ENCODE measurements at regions not wholly inside any gene's neighbourhood (a gene's known extent, or its start where the extent isn't known, plus 50 kb on each side); places are given as distances from the start of the nearest gene placed in this dataset.
"Not testable (repeated sequence)": the region's sequence is repeated elsewhere in the genome, so short reads cannot be mapped to it uniquely, and the experiment has no call there.

DNA sequence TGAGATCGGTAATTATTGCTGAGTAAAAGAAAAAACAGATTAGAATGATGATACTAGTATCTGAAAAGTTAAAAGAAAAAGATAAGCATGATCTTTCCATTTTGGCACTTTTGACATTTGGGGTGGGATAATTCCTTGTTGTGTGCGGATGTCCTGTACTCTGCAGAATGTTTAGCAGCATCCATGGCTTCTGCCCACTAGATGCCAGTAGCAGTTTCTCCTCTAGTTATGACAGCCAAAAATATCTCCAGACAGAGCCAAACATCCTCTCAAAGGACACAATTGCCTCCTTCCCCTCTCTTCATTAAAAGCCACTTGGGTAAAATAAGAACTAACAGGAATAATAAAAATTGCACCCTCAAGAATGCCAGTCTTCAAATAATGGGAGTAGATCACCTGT is 468.8 kb upstream of the GRM7 start:
- Mint-ChIP-seq H3K27me3 (ENCODE audit: low read depth, poor library complexity) (no peaks in the 10 kb centered on the region), H3K4me1 (peaks cover 5% of the 10 kb centered on the region), H3K36me3 (ENCODE audit: low read depth) (no peaks in the 10 kb centered on the region), H3K9me3 (no peaks in the 10 kb centered on the region), H3K4me3 (no peak overlapping the region), H3K27ac (no peak overlapping the region)
- no peak for DNase-seq
- TF ChIP-seq, protein P1, sequence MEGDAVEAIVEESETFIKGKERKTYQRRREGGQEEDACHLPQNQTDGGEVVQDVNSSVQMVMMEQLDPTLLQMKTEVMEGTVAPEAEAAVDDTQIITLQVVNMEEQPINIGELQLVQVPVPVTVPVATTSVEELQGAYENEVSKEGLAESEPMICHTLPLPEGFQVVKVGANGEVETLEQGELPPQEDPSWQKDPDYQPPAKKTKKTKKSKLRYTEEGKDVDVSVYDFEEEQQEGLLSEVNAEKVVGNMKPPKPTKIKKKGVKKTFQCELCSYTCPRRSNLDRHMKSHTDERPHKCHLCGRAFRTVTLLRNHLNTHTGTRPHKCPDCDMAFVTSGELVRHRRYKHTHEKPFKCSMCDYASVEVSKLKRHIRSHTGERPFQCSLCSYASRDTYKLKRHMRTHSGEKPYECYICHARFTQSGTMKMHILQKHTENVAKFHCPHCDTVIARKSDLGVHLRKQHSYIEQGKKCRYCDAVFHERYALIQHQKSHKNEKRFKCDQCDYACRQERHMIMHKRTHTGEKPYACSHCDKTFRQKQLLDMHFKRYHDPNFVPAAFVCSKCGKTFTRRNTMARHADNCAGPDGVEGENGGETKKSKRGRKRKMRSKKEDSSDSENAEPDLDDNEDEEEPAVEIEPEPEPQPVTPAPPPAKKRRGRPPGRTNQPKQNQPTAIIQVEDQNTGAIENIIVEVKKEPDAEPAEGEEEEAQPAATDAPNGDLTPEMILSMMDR (IDR thresholded peaks at IDR 0.05): no peak

DNA sequence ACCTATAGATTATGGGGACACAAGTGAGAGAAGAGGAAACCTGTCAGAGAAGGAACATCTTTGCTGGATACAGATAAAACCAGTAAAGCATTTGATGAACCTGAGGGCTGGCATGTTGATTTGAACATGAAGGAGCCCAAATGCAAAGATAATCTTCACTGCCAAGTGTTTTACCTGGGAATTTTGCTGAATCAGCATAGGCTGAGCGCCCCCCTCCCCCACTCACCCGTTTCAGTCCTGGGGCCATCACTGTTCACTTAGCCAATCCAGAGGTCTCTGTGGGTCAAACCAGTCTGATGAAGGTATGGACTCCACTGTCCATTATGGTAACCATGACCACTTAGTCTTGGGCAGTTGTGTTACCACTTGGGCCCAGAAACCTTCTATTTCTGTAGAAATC is 466.0 kb upstream of the GRM7 start:
- H3K4me1 Mint-ChIP-seq: peaks cover 5% of the 10 kb centered on the region
- H3K27ac Mint-ChIP-seq: no peak overlapping the region
- DNase-seq: no peak
- no peak overlapping the region for H3K4me3 Mint-ChIP-seq
- H3K36me3 Mint-ChIP-seq (ENCODE audit: low read depth): no peaks in the 10 kb centered on the region
- H3K27me3 Mint-ChIP-seq (ENCODE audit: low read depth, poor library complexity): peaks cover 4% of the 10 kb centered on the region
- TF ChIP-seq, protein P1 (IDR thresholded peaks at IDR 0.05): no peak
- no peaks in the 10 kb centered on the region for H3K9me3 Mint-ChIP-seq

GRCh38 chr3:6396631-6397030 is 464.3 kb upstream of the GRM7 start:
- DNase-seq: no peak
- Mint-ChIP-seq H3K9me3 (no peaks in the 10 kb centered on the region), H3K4me3 (no peak overlapping the region), H3K36me3 (ENCODE audit: low read depth) (no peaks in the 10 kb centered on the region), H3K27ac (no peak overlapping the region), H3K27me3 (ENCODE audit: low read depth, poor library complexity) (peaks cover 4% of the 10 kb centered on the region), H3K4me1 (peaks cover 5% of the 10 kb centered on the region)
- TF ChIP-seq, protein P1 (IDR thresholded peaks at IDR 0.05): no peak

DNA sequence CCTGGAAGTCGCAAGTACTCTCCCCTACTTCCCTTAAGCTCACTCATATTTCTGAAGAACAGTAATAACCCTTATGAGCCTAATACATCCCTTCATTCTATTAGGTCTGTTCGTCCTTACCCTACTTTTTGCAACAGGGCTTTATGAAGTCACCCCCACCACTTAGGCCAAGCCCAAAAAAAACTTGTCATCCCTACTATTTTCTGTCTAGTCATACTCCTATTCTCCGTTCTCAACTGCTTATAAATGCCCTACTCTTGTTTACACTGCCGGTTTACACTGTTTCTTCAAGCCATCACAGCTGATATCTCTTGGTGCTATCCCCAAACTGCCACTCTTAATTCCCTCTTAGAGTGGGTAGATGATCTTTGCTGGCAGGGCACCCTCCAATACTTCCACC is 458.2 kb upstream of the GRM7 start:
- H3K27me3 Mint-ChIP-seq (ENCODE audit: low read depth, poor library complexity); H3K27ac Mint-ChIP-seq; H3K36me3 Mint-ChIP-seq (ENCODE audit: low read depth); H3K4me1 Mint-ChIP-seq; H3K4me3 Mint-ChIP-seq; H3K9me3 Mint-ChIP-seq; DNase-seq: not testable (repeated sequence)

DNA sequence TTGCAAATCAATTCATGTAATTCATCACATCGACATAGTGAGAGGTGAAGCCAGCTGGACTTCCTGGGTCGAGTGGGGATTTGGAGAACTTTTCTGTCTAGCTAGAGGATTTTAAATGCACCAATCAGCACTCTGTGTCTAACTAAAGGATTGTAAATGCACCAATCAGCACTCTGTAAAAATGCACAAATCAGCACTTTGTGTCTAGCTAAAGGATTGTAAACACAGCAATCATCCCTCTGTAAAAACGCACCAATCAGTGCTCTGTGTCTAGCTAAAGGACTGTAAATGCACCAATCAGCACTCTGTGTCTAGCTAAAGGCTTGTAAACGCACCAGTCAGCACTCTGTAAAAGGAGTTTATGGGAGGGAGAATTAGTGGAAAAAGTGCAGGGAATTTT is 454.0 kb upstream of the GRM7 start:
- DNase-seq; H3K27me3 Mint-ChIP-seq (ENCODE audit: low read depth, poor library complexity); H3K4me1 Mint-ChIP-seq; H3K27ac Mint-ChIP-seq; H3K36me3 Mint-ChIP-seq (ENCODE audit: low read depth); H3K9me3 Mint-ChIP-seq; H3K4me3 Mint-ChIP-seq: not testable (repeated sequence)

GRCh38 chr3:6416049-6416661 is 444.8 kb upstream of the GRM7 start:
- Mint-ChIP-seq H3K4me1 (no peaks in the 10 kb centered on the region), H3K9me3 (no peaks in the 10 kb centered on the region), H3K27ac (no peak overlapping the region), H3K27me3 (ENCODE audit: low read depth, poor library complexity) (no peaks in the 10 kb centered on the region), H3K36me3 (ENCODE audit: low read depth) (no peaks in the 10 kb centered on the region), H3K4me3 (no peak overlapping the region)
- no peak for DNase-seq
- TF ChIP-seq, protein P1 (IDR thresholded peaks at IDR 0.05): no peak

DNA sequence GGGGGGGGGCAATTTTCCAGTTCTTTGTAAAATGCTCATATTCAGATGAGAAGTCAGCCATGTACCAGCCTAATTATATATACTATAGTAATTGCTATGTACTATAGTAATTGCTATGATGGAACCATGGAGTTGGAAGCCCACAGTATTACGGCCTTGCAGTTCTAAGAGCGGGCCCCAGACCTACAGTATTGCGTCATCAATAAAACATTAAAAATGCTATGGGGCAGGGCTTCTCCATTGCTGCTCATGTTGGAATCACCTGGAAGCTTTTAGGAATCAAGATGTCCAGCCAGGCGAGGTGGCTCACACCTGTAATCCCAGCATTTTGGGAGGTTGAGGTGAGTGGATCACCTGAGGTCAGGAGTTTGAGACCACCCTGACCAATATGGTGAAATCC is 443.7 kb upstream of the GRM7 start:
- Mint-ChIP-seq H3K4me3 (no peak overlapping the region), H3K36me3 (ENCODE audit: low read depth) (no peaks in the 10 kb centered on the region), H3K27ac (no peak overlapping the region), H3K9me3 (no peaks in the 10 kb centered on the region), H3K4me1 (no peaks in the 10 kb centered on the region), H3K27me3 (ENCODE audit: low read depth, poor library complexity) (no peaks in the 10 kb centered on the region)
- DNase-seq: no peak
- TF ChIP-seq, protein P1 (IDR thresholded peaks at IDR 0.05): no peak

All from nephron progenitor cell (in vitro differentiated cells).